ENCODE measurements at regions not wholly inside any gene's neighbourhood (a gene's known extent, or its start where the extent isn't known, plus 50 kb on each side); places are given as distances from the start of the nearest gene placed in this dataset.

DNA sequence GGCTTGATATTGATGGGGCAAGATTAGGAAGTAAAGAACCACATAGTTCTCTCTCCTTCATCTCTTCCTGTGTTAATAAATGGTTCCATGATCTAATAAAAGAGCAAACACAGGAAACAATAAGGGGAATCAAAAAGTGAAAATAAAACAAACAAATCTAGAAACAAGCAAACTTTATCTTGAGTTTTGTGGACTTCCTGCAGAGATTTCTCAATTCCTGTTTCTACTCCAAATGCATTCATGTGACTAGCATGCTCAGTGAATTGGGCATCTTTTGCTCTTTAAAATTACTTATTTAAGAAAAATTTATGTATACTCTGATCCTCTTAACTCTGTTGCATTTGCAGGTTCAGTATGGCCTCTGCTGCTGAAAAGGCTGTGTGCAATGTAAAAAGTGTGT lies 682.0 kb downstream of the KCTD8 start:
- no peak for DNase-seq (ENCODE audit: low spot score)
- no peak for TF ChIP-seq CTCF (conservative IDR thresholded peaks at IDR 0.05; ENCODE audit: low read depth)
- no peak overlapping the region for H3K27ac ChIP-seq
- ChIA-PET POLR2A (ENCODE audit: low non-redundant PET) (no interaction called here), CTCF (no interaction called here)

GRCh38 chr4:43776371-43776770 lies 672.2 kb downstream of the KCTD8 start:
- peak; percentile 13 for DNase-seq (ENCODE audit: low spot score)
- CTCF ChIA-PET = interaction anchor here (0.6 to 1.8 kb wide), 5 partner anchors 144 to 705 kb away, joined by 3 to 11 read pairs (median 3); no protein-coding TSS in a partner anchor
- peak; percentile 37; the same call in 1 of the 2 replicates for TF ChIP-seq CTCF (conservative IDR thresholded peaks at IDR 0.05; ENCODE audit: low read depth)
- H3K27ac ChIP-seq = no peak overlapping the region
- POLR2A ChIA-PET (ENCODE audit: low non-redundant PET) = no interaction called here

- POLR2A ChIA-PET (ENCODE audit: low non-redundant PET) = no interaction called here
- TF ChIP-seq CTCF (conservative IDR thresholded peaks at IDR 0.05; ENCODE audit: low read depth) = no peak
- CTCF ChIA-PET = interaction anchor here (0.7 to 1.8 kb wide), 2 partner anchors 24 to 647 kb away, joined by 3 to 11 read pairs; no protein-coding TSS in a partner anchor
- no peak for DNase-seq (ENCODE audit: low spot score)
- H3K27ac ChIP-seq = no peak overlapping the region
Observed at GRCh38 chr4:43778187-43778915, 670.3 kb downstream of the KCTD8 start.

DNA sequence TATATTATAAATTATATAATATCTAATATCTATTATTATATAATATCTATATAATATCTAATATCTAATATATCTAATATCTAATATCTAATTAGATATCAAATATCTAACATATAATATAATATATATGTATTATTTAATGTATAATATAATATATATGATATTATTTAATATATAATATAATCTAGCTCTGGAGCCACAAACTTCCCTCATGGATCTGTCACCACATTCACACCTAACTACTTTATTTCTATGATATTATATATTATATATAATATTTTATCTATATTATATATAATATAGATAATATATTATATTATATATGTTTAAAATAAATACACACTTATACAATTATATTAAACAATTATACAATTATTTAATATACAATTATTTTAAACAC lies 667.5 kb downstream of the KCTD8 start:
- no peak for TF ChIP-seq CTCF (conservative IDR thresholded peaks at IDR 0.05; ENCODE audit: low read depth)
- DNase-seq (ENCODE audit: low spot score) = no peak
- POLR2A ChIA-PET (ENCODE audit: low non-redundant PET) = no interaction called here
- H3K27ac ChIP-seq = no peak overlapping the region
- CTCF ChIA-PET = no interaction called here

GRCh38 chr4:43782391-43782790 lies 666.2 kb downstream of the KCTD8 start:
- CTCF ChIA-PET = interaction anchor here (0.7 kb wide), 1 partner anchor 565 kb away, joined by 3 read pairs; no protein-coding TSS in a partner anchor
- no peak for TF ChIP-seq CTCF (conservative IDR thresholded peaks at IDR 0.05; ENCODE audit: low read depth)
- POLR2A ChIA-PET (ENCODE audit: low non-redundant PET) = no interaction called here
- no peak overlapping the region for H3K27ac ChIP-seq
- DNase-seq (ENCODE audit: low spot score) = no peak

DNA sequence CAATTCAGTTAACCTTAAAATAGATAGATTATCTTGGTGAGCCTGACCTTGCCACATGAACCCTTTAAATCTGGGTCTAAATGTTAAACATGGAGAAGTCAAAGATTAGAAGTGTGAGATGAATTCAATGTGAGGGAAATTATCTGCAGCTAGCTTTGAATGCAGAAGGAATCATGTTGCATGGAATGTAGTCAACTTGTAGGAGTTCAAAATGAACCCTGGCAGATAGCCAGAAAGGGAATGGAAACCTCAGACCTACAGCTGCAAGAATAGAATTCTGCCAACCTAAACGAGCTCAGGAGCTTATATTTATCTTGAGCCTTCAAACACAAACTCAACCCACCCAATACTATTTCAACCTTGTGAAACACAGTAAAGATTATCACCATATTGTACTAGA lies 632.5 kb downstream of the KCTD8 start:
- H3K27ac ChIP-seq = no peak overlapping the region
- DNase-seq (ENCODE audit: low spot score) = no peak
- TF ChIP-seq CTCF (conservative IDR thresholded peaks at IDR 0.05; ENCODE audit: low read depth) = no peak
- POLR2A ChIA-PET (ENCODE audit: low non-redundant PET) = no interaction called here
- CTCF ChIA-PET = no interaction called here
